ENCODE measurements at regions not wholly inside any gene's neighbourhood (a gene's known extent, or its start where the extent isn't known, plus 50 kb on each side); places are given as distances from the start of the nearest gene placed in this dataset.
"Not testable (repeated sequence)": the region's sequence is repeated elsewhere in the genome, so short reads cannot be mapped to it uniquely, and the experiment has no call there.

GRCh38 chr4:24208691-24209090 lies 318.8 kb upstream of the PPARGC1A start:
- Histone ChIP-seq H4K20me1 (ENCODE audit: insufficient read depth, low read length) (no peaks in the 10 kb centered on the region), H3K9me3 (replicated peaks in 1 of 2; ENCODE audit: control insufficient read depth in 1 of 2, insufficient read depth in 1 of 2, low read length in 2 of 2) (no peaks in the 10 kb centered on the region), H2AFZ (ENCODE audit: insufficient read depth, low read depth, low read length, poor library complexity, severe bottlenecking) (no peak overlapping the region), H3K9ac (ENCODE audit: insufficient read depth, low read length, poor library complexity, severe bottlenecking) (no peak overlapping the region), H3K79me2 (ENCODE audit: insufficient read depth, low read length) (no peaks in the 10 kb centered on the region), H3K4me1 (ENCODE audit: control insufficient read depth in 1 of 2, insufficient read depth in 2 of 2, low read length in 2 of 2) (no peaks in the 10 kb centered on the region), H3K4me2 (replicated peaks; ENCODE audit: extremely low read depth, low read length, poor library complexity, severe bottlenecking) (no peak overlapping the region), H3K27me3 (ENCODE audit: control insufficient read depth in 2 of 2, insufficient read depth in 2 of 2, low read length in 2 of 2) (no peaks in the 10 kb centered on the region), H3K27ac (ENCODE audit: low read depth in 1 of 2, low read length in 2 of 2) (no peak overlapping the region), H3K4me3 (replicated peaks in 1 of 3; ENCODE audit: low read depth in 2 of 3, low read length in 3 of 3) (no peak overlapping the region), H3K36me3 (replicated peaks in 1 of 2; ENCODE audit: control insufficient read depth in 1 of 2, insufficient read depth in 2 of 2, low read length in 2 of 2) (no peaks in the 10 kb centered on the region)
- TF ChIP-seq CTCF (IDR thresholded peaks at IDR 0.05): no peak
- DNase-seq: no peak
- WGBS (ENCODE audit: insufficient coverage): 100% methylated on average over 1 of the region's 3 CpGs
- H3K9me3 Mint-ChIP-seq: peaks cover 0 to 6% (median 2%) of the 10 kb centered on the region in 7 donors
- no peak overlapping the region for H3K27ac Mint-ChIP-seq
- intact Hi-C loops (cut with micrococcal nuclease): no loop called here
- no peaks in the 10 kb centered on the region for H3K4me1 Mint-ChIP-seq
- no peak overlapping the region for H3K4me3 Mint-ChIP-seq
- H3K27me3 Mint-ChIP-seq (ENCODE audit: low read depth in 3 of 3): no peaks in the 10 kb centered on the region
- H3K36me3 Mint-ChIP-seq: no peaks in the 10 kb centered on the region

DNA sequence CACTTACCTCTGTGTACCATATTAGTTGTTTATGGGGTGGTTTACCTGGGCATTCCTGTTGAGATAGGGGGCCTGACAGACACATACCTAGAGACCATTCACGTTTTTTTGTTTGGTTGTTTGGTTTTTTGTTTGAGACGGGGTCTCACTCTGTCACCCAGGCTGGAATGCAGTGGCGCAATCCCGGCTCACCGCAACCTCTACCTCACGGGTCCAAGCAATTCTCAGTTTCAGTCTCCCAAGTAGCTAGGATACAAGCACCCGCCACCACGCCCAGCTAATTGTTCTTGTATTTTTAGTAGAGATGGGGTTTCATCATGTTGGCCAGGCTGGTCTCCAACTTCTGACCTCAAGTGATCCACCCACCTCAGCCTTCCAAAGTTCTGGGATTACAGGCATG lies 314.9 kb upstream of the PPARGC1A start:
- H3K27me3 ChIP-seq (ENCODE audit: control insufficient read depth in 2 of 2, insufficient read depth in 2 of 2, low read length in 2 of 2); H3K27ac ChIP-seq (ENCODE audit: low read depth in 1 of 2, low read length in 2 of 2); H3K36me3 Mint-ChIP-seq; H3K27ac Mint-ChIP-seq; H2AFZ ChIP-seq (ENCODE audit: insufficient read depth, low read depth, low read length, poor library complexity, severe bottlenecking); H3K4me2 ChIP-seq (replicated peaks; ENCODE audit: extremely low read depth, low read length, poor library complexity, severe bottlenecking); DNase-seq; H3K4me1 ChIP-seq (ENCODE audit: control insufficient read depth in 1 of 2, insufficient read depth in 2 of 2, low read length in 2 of 2); H3K4me1 Mint-ChIP-seq; H3K4me3 Mint-ChIP-seq; H4K20me1 ChIP-seq (ENCODE audit: insufficient read depth, low read length); H3K27me3 Mint-ChIP-seq (ENCODE audit: low read depth in 3 of 3); H3K9me3 ChIP-seq (replicated peaks in 1 of 2; ENCODE audit: control insufficient read depth in 1 of 2, insufficient read depth in 1 of 2, low read length in 2 of 2); H3K4me3 ChIP-seq (replicated peaks in 1 of 3; ENCODE audit: low read depth in 2 of 3, low read length in 3 of 3); intact Hi-C loops (cut with micrococcal nuclease); H3K79me2 ChIP-seq (ENCODE audit: insufficient read depth, low read length); H3K36me3 ChIP-seq (replicated peaks in 1 of 2; ENCODE audit: control insufficient read depth in 1 of 2, insufficient read depth in 2 of 2, low read length in 2 of 2); H3K9ac ChIP-seq (ENCODE audit: insufficient read depth, low read length, poor library complexity, severe bottlenecking): not testable (repeated sequence)
- WGBS (ENCODE audit: insufficient coverage): 83% methylated on average over 6 of the region's 8 CpGs
- peaks cover 0 to 10% (median 3%) of the 10 kb centered on the region in 7 donors for H3K9me3 Mint-ChIP-seq

All from CD14-positive monocyte (primary cell).